ENCODE measurements at regions not wholly inside any gene's neighbourhood (a gene's known extent, or its start where the extent isn't known, plus 50 kb on each side); places are given as distances from the start of the nearest gene placed in this dataset.
A peak's percentile ranks its signal among the peaks of the same experiment; 100 is the strongest.

GRCh38 chr1:239224100-239224499 lies 162.3 kb upstream of the CHRM3 start:
- H3K27me3 ChIP-seq (ENCODE audit: low read depth), result no peaks in the 10 kb centered on the region
- DNase-seq (ENCODE audit: low spot score in 2 of 2), result no peak
- in situ Hi-C loops (cut with MboI; ENCODE audit: low sequenced_read_pairs), result no loop called here
- H3K9me3 ChIP-seq, result no peaks in the 10 kb centered on the region
- no peak overlapping the region for H3K4me3 ChIP-seq
- H3K4me1 ChIP-seq, result no peaks in the 10 kb centered on the region
- H3K36me3 ChIP-seq (replicated peaks), result no peaks in the 10 kb centered on the region

GRCh38 chr1:239222999-239223398 lies 163.4 kb upstream of the CHRM3 start:
- Histone ChIP-seq H3K36me3 (replicated peaks) (no peaks in the 10 kb centered on the region), H3K27me3 (ENCODE audit: low read depth) (no peaks in the 10 kb centered on the region), H3K4me3 (no peak overlapping the region), H3K4me1 (no peaks in the 10 kb centered on the region), H3K9me3 (no peaks in the 10 kb centered on the region)
- no peak for DNase-seq (ENCODE audit: low spot score in 2 of 2)
- in situ Hi-C loops (cut with MboI; ENCODE audit: low sequenced_read_pairs), result no loop called here

- Histone ChIP-seq H3K36me3 (replicated peaks) (no peaks in the 10 kb centered on the region), H3K27me3 (ENCODE audit: low read depth) (no peaks in the 10 kb centered on the region), H3K9me3 (no peaks in the 10 kb centered on the region), H3K4me3 (no peak overlapping the region), H3K4me1 (no peaks in the 10 kb centered on the region)
- in situ Hi-C loops (cut with MboI; ENCODE audit: low sequenced_read_pairs), result no loop called here
- no peak for DNase-seq (ENCODE audit: low spot score in 2 of 2)
Observed at GRCh38 chr1:239221656-239222055, 164.7 kb upstream of the CHRM3 start.

GRCh38 chr1:239219679-239220078 lies 166.7 kb upstream of the CHRM3 start:
- Histone ChIP-seq H3K27me3 (ENCODE audit: low read depth) (no peaks in the 10 kb centered on the region), H3K4me1 (no peaks in the 10 kb centered on the region), H3K9me3 (no peaks in the 10 kb centered on the region), H3K36me3 (replicated peaks) (no peaks in the 10 kb centered on the region), H3K4me3 (no peak overlapping the region)
- in situ Hi-C loops (cut with MboI; ENCODE audit: low sequenced_read_pairs), result no loop called here
- no peak for DNase-seq (ENCODE audit: low spot score in 2 of 2)

GRCh38 chr1:239218301-239218700 lies 168.1 kb upstream of the CHRM3 start:
- H3K9me3 ChIP-seq, result no peaks in the 10 kb centered on the region
- in situ Hi-C loops (cut with MboI; ENCODE audit: low sequenced_read_pairs), result no loop called here
- H3K4me1 ChIP-seq, result no peaks in the 10 kb centered on the region
- H3K36me3 ChIP-seq (replicated peaks), result no peaks in the 10 kb centered on the region
- no peak overlapping the region for H3K4me3 ChIP-seq
- no peaks in the 10 kb centered on the region for H3K27me3 ChIP-seq (ENCODE audit: low read depth)
- no peak for DNase-seq (ENCODE audit: low spot score in 2 of 2)

- no peak overlapping the region for H3K4me3 ChIP-seq
- peak; percentile 14 to 47 for DNase-seq (ENCODE audit: low spot score in 2 of 2)
- H3K4me1 ChIP-seq, result no peaks in the 10 kb centered on the region
- H3K9me3 ChIP-seq, result no peaks in the 10 kb centered on the region
- no peaks in the 10 kb centered on the region for H3K36me3 ChIP-seq (replicated peaks)
- no peaks in the 10 kb centered on the region for H3K27me3 ChIP-seq (ENCODE audit: low read depth)
- in situ Hi-C loops (cut with MboI; ENCODE audit: low sequenced_read_pairs), result no loop called here
Observed at GRCh38 chr1:239212811-239213220, 173.6 kb upstream of the CHRM3 start.

- DNase-seq (ENCODE audit: low spot score in 2 of 2), result no peak
- in situ Hi-C loops (cut with MboI; ENCODE audit: low sequenced_read_pairs), result no loop called here
Observed at GRCh38 chr1:239209591-239209990, 176.8 kb upstream of the CHRM3 start.

GRCh38 chr1:239204401-239204800 lies 182.0 kb upstream of the CHRM3 start:
- in situ Hi-C loops (cut with MboI; ENCODE audit: low sequenced_read_pairs), result no loop called here
- no peak for DNase-seq (ENCODE audit: low spot score in 2 of 2)
- no peaks in the 10 kb centered on the region for H3K27me3 ChIP-seq (ENCODE audit: low read depth)
- no peak overlapping the region for H3K4me3 ChIP-seq
- no peaks in the 10 kb centered on the region for H3K9me3 ChIP-seq
- no peaks in the 10 kb centered on the region for H3K36me3 ChIP-seq (replicated peaks)
- no peaks in the 10 kb centered on the region for H3K4me1 ChIP-seq

More at GRCh38 chr1:239209591-239209990, 176.8 kb upstream of the CHRM3 start:
- no peaks in the 10 kb centered on the region for H3K27me3 ChIP-seq (ENCODE audit: low read depth)
- H3K4me1 ChIP-seq, result no peaks in the 10 kb centered on the region
- no peaks in the 10 kb centered on the region for H3K9me3 ChIP-seq
- no peak overlapping the region for H3K4me3 ChIP-seq
- no peaks in the 10 kb centered on the region for H3K36me3 ChIP-seq (replicated peaks)

GRCh38 chr1:239197871-239198270 lies 188.5 kb upstream of the CHRM3 start:
- no peaks in the 10 kb centered on the region for H3K36me3 ChIP-seq (replicated peaks)
- H3K27me3 ChIP-seq (ENCODE audit: low read depth), result no peaks in the 10 kb centered on the region
- in situ Hi-C loops (cut with MboI; ENCODE audit: low sequenced_read_pairs), result no loop called here
- no peaks in the 10 kb centered on the region for H3K4me1 ChIP-seq
- no peak overlapping the region for H3K4me3 ChIP-seq
- no peak for DNase-seq (ENCODE audit: low spot score in 2 of 2)
- H3K9me3 ChIP-seq, result no peaks in the 10 kb centered on the region

GRCh38 chr1:239189998-239190512 lies 196.3 kb upstream of the CHRM3 start:
- in situ Hi-C loops (cut with MboI; ENCODE audit: low sequenced_read_pairs), result no loop called here
- no peaks in the 10 kb centered on the region for H3K4me1 ChIP-seq
- DNase-seq (ENCODE audit: low spot score in 2 of 2), result no peak
- H3K27me3 ChIP-seq (ENCODE audit: low read depth), result no peaks in the 10 kb centered on the region
- H3K9me3 ChIP-seq, result no peaks in the 10 kb centered on the region
- H3K36me3 ChIP-seq (replicated peaks), result no peaks in the 10 kb centered on the region
- H3K4me3 ChIP-seq, result no peak overlapping the region

GRCh38 chr1:239186487-239186886 lies 199.9 kb upstream of the CHRM3 start:
- H3K4me1 ChIP-seq, result peaks cover 5% of the 10 kb centered on the region; the same call in 1 of the 2 replicates
- no peaks in the 10 kb centered on the region for H3K36me3 ChIP-seq (replicated peaks)
- H3K27me3 ChIP-seq (ENCODE audit: low read depth), result no peaks in the 10 kb centered on the region
- DNase-seq (ENCODE audit: low spot score in 2 of 2), result no peak
- no peak overlapping the region for H3K4me3 ChIP-seq
- in situ Hi-C loops (cut with MboI; ENCODE audit: low sequenced_read_pairs), result no loop called here
- H3K9me3 ChIP-seq, result no peaks in the 10 kb centered on the region

GRCh38 chr1:239185245-239185619 lies 201.1 kb upstream of the CHRM3 start:
- no peaks in the 10 kb centered on the region for H3K9me3 ChIP-seq
- in situ Hi-C loops (cut with MboI; ENCODE audit: low sequenced_read_pairs), result no loop called here
- no peak overlapping the region for H3K4me3 ChIP-seq
- no peak for DNase-seq (ENCODE audit: low spot score in 2 of 2)
- no peaks in the 10 kb centered on the region for H3K27me3 ChIP-seq (ENCODE audit: low read depth)
- H3K36me3 ChIP-seq (replicated peaks), result no peaks in the 10 kb centered on the region
- peaks cover 5% of the 10 kb centered on the region; the same call in 1 of the 2 replicates for H3K4me1 ChIP-seq

- Histone ChIP-seq H3K36me3 (replicated peaks) (no peaks in the 10 kb centered on the region), H3K4me1 (peaks cover 5% of the 10 kb centered on the region; the same call in 1 of the 2 replicates), H3K9me3 (no peaks in the 10 kb centered on the region), H3K27me3 (ENCODE audit: low read depth) (no peaks in the 10 kb centered on the region), H3K4me3 (no peak overlapping the region)
- in situ Hi-C loops (cut with MboI; ENCODE audit: low sequenced_read_pairs), result no loop called here
- no peak for DNase-seq (ENCODE audit: low spot score in 2 of 2)
Observed at GRCh38 chr1:239184561-239185244, 201.7 kb upstream of the CHRM3 start.

GRCh38 chr1:239178961-239179360 lies 207.4 kb upstream of the CHRM3 start:
- H3K27me3 ChIP-seq (ENCODE audit: low read depth), result no peaks in the 10 kb centered on the region
- peaks cover 14% of the 10 kb centered on the region for H3K4me1 ChIP-seq
- H3K36me3 ChIP-seq (replicated peaks), result no peaks in the 10 kb centered on the region
- in situ Hi-C loops (cut with MboI; ENCODE audit: low sequenced_read_pairs), result no loop called here
- no peak for DNase-seq (ENCODE audit: low spot score in 2 of 2)
- H3K9me3 ChIP-seq, result no peaks in the 10 kb centered on the region
- no peak overlapping the region for H3K4me3 ChIP-seq

GRCh38 chr1:239174880-239175279 lies 211.5 kb upstream of the CHRM3 start:
- Histone ChIP-seq H3K36me3 (replicated peaks) (no peaks in the 10 kb centered on the region), H3K9me3 (no peaks in the 10 kb centered on the region), H3K4me3 (no peak overlapping the region), H3K4me1 (peaks cover 10% of the 10 kb centered on the region), H3K27me3 (ENCODE audit: low read depth) (no peaks in the 10 kb centered on the region)
- in situ Hi-C loops (cut with MboI; ENCODE audit: low sequenced_read_pairs), result no loop called here
- DNase-seq (ENCODE audit: low spot score in 2 of 2), result no peak
